DOHH2 (cell line): ENCODE measurements at regions not wholly inside any gene's neighbourhood (a gene's known extent, or its start where the extent isn't known, plus 50 kb on each side); places are given as distances from the start of the nearest gene placed in this dataset.

Source experiments
- H3F3A ChIP-seq: fragments of 200-600 bp; sonication (generic), shearing (Covaris generic); 2 replicates; pipeline ENCODE4 v1.6.0; 2016; ENCODE audit warnings: antibody characterized with exemption, mild to moderate bottlenecking; ENCODE audit not compliant: control insufficient read depth, insufficient read depth
- H3K27ac ChIP-seq: fragments of 200-600 bp; sonication (generic); 2 replicates; pipeline ENCODE4 v1.5.1; 2014; ENCODE audit warnings: low read depth, mild to moderate bottlenecking, low read length, moderate library complexity
- H3K27me3 ChIP-seq: fragments of 200-600 bp; sonication (generic); 2 replicates; pipeline ENCODE4 v1.6.1; 2014; ENCODE audit warnings: mild to moderate bottlenecking, low read length, mixed read lengths; ENCODE audit not compliant: control insufficient read depth
- H3K36me3 ChIP-seq: fragments of 200-600 bp; sonication (generic); 2 replicates; pipeline ENCODE4 v1.6.1; 2014; ENCODE audit warnings: mild to moderate bottlenecking, low read length, moderate library complexity, mixed read lengths; ENCODE audit not compliant: control insufficient read depth
- H3K4me1 ChIP-seq: fragments of 200-600 bp; sonication (generic); 2 replicates; pipeline ENCODE4 v1.6.1; 2014; ENCODE audit warnings: mild to moderate bottlenecking, low read length, mixed read lengths; ENCODE audit not compliant: control insufficient read depth
- H3K4me2 ChIP-seq: fragments of 200-600 bp; sonication (generic); 2 replicates; pipeline ENCODE4 v1.6.0; 2014; ENCODE audit warnings: mild to moderate bottlenecking, low read length, moderate library complexity
- H3K4me3 ChIP-seq: fragments of 200-600 bp; sonication (generic); 2 replicates; pipeline ENCODE4 v1.5.1; 2014; ENCODE audit warnings: mild to moderate bottlenecking, low read length, mixed read lengths
- H3K79me2 ChIP-seq: fragments of 200-600 bp; sonication (generic); 2 replicates; pipeline ENCODE4 v1.6.1; 2014; ENCODE audit warnings: mild to moderate bottlenecking, low read length, mixed read lengths; ENCODE audit not compliant: control insufficient read depth
- H3K9me2 ChIP-seq: fragments of 200-600 bp; sonication (generic); replicated peaks from 2 replicates; pipeline ENCODE4 v1.6.1; 2014; ENCODE audit warnings: mild to moderate bottlenecking, low read length, mixed read lengths; ENCODE audit not compliant: control insufficient read depth
- H3K9me3 ChIP-seq: fragments of 200-600 bp; sonication (generic); 2 replicates; pipeline ENCODE4 v1.6.1; 2014; ENCODE audit warnings: antibody characterized with exemption, low read length, mixed read lengths; ENCODE audit not compliant: control insufficient read depth, insufficient read depth
- H4K20me1 ChIP-seq: fragments of 200-600 bp; sonication (generic); 2 replicates; pipeline ENCODE4 v1.6.0; 2014; ENCODE audit warnings: low read depth, mild to moderate bottlenecking, antibody characterized with exemption, low read length, moderate library complexity; ENCODE audit not compliant: control insufficient read depth, insufficient read depth
- CTCF ChIP-seq: fragments of 200-600 bp; sonication (generic); IDR thresholded peaks from one replicate; pipeline ENCODE4 v1.5.1; 2014; ENCODE audit warnings: antibody characterized with exemption, mild to moderate bottlenecking, low read depth, low read length; ENCODE audit not compliant: poor library complexity, severe bottlenecking
- EZH2phosphoT487 ChIP-seq: fragments of 200-600 bp; sonication (generic); IDR thresholded peaks from 2 replicates; pipeline ENCODE4 v1.6.1; 2017; ENCODE audit warnings: borderline replicate concordance, mild to moderate bottlenecking, antibody characterized with exemption, low read length, moderate library complexity, mixed read lengths

- Histone ChIP-seq H3K79me2 (no peaks in the 10 kb centered on the region), H3K4me2 (no peak overlapping the region), H3K4me1 (peaks cover 40% of the 10 kb centered on the region), H3K9me3 (peaks cover 5% of the 10 kb centered on the region; the same call in 1 of the 2 replicates), H3K9me2 (no peaks in the 10 kb centered on the region), H4K20me1 (no peaks in the 10 kb centered on the region), H3F3A (no peaks in the 10 kb centered on the region), H3K27ac (no peak overlapping the region), H3K36me3 (no peaks in the 10 kb centered on the region), H3K4me3 (no peak overlapping the region), H3K27me3 (no peaks in the 10 kb centered on the region)
- no peak for TF ChIP-seq EZH2phosphoT487
- TF ChIP-seq CTCF: no peak
Observed at GRCh38 chrX:9163214-9163709, 129.3 kb upstream of the FAM9B start.

DNA sequence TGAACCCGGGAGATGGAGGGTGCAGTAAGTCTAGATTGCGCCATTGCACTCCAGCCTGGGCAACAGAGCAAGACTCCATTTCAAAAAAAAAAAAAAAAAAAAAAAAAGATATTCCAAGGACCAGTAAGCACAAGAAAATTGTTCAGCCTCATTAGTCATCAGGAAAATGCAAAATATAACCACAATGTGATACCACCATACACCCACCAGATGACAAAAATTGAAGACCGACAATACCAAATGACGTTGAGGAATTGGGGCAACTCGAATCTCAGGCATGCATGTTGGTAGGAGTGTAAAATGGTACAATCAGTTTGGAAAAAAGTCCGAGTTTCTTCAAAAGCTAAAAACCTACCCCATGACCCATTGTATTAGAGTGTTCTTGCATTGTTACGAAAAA is 130.2 kb upstream of the FAM9B start:
- Histone ChIP-seq H3K4me2 (peak overlapping the region; percentile 57), H3K79me2 (no peaks in the 10 kb centered on the region), H3K27me3 (no peaks in the 10 kb centered on the region), H3K9me3 (peaks cover 5% of the 10 kb centered on the region; the same call in 1 of the 2 replicates), H3K9me2 (no peaks in the 10 kb centered on the region), H3K4me3 (0 out of 2 replicates have a peak overlapping the region, but pooled peaks have one; percentile 37), H4K20me1 (no peaks in the 10 kb centered on the region), H3K27ac (peak overlapping the region; percentile 81), H3F3A (no peaks in the 10 kb centered on the region), H3K4me1 (peaks cover 40% of the 10 kb centered on the region), H3K36me3 (no peaks in the 10 kb centered on the region)
- TF ChIP-seq CTCF (no peak), EZH2phosphoT487 (no peak)

DNA sequence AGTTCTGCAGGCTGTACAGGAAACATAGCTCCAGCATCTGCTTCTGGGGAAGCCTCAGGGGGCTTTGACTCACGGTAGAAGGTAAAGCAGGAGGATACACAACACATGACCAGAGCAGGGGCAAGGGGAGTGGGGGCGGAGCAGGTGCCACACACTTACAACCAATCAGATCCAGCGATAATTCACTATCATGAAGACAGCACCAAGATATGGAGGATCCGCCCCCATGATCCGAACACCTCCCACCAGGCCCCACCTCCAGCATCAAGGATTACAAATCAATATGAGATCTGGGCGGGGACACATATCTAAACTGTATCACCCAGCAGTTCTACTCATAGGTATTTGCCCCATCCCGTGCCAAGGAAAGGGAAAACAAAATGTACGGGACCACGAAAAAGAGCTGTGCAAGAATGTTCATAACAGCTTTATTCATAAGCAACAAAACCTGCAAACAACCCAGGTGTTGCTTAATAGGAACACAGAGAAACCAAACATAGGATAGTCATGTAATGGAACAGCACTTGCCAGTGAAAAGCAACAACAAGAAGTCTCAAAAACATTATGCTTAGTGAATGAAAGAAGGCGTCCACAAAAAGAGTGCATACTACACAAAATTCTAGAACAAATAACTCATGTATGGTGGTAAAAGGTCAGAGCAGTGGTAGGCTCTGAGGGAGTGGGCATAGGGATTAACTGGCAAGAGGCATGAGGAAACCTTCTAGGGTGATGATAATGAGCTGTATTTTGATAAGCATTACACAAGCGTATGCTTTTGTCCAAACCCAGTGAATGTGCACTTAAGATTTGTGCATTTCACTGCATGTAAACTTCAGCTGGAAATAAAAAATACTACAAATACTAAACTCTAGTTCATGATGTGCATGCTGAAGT is 130.9 kb upstream of the FAM9B start:
- Histone ChIP-seq H3K79me2 (no peaks in the 10 kb centered on the region), H3K9me3 (peaks cover 5% of the 10 kb centered on the region; the same call in 1 of the 2 replicates), H3K27me3 (no peaks in the 10 kb centered on the region), H3K9me2 (no peaks in the 10 kb centered on the region), H3K36me3 (no peaks in the 10 kb centered on the region), H4K20me1 (no peaks in the 10 kb centered on the region), H3K27ac (peak overlapping the region; percentile 81), H3K4me2 (peak overlapping the region; percentile 57), H3F3A (no peaks in the 10 kb centered on the region), H3K4me3 (peak overlapping the region; percentile 37), H3K4me1 (peaks cover 40% of the 10 kb centered on the region)
- TF ChIP-seq EZH2phosphoT487 (no peak), CTCF (no peak)
